GM23338 (cell line): ENCODE measurements at regions not wholly inside any gene's neighbourhood (a gene's known extent, or its start where the extent isn't known, plus 50 kb on each side); places are given as distances from the start of the nearest gene placed in this dataset.

Experiments used
- ATAC-seq: fragments of 200-7000 bp; cut with Tn5 transposase; 3 replicates; pipeline ENCODE4 v1.9.1; 2020
- DNase-seq: peaks from one replicate; pipeline ENCODE4 v3.0.0-alpha.2; 2015; ENCODE audit warnings: low spot score
- H2AFZ ChIP-seq: fragments of 200-600 bp; sonication (generic); 2 replicates; pipeline ENCODE4 v1.8.0; 2016; ENCODE audit warnings: antibody characterized with exemption, mild to moderate bottlenecking, moderate library complexity
- H3F3A ChIP-seq: fragments of 200-600 bp; sonication (generic); replicated peaks from 2 replicates; pipeline ENCODE4 v1.8.0; 2017; ENCODE audit warnings: antibody characterized with exemption, mixed run types, low read depth
- H3K27ac ChIP-seq: fragments of 200-600 bp; sonication (generic); 2 replicates; pipeline ENCODE4 v1.6.1; 2016; ENCODE audit warnings: low read depth
- H3K27me3 ChIP-seq: fragments of 200-600 bp; sonication (generic); 2 replicates; pipeline ENCODE4 v1.8.0; 2016; ENCODE audit warnings: mild to moderate bottlenecking, mixed run types, moderate library complexity; ENCODE audit not compliant: insufficient read depth
- H3K36me3 ChIP-seq: fragments of 200-600 bp; sonication (generic); 2 replicates; pipeline ENCODE4 v1.8.0; 2016; ENCODE audit warnings: mild to moderate bottlenecking; ENCODE audit not compliant: insufficient read depth
- H3K4me1 ChIP-seq: fragments of 200-600 bp; sonication (generic); 2 replicates; pipeline ENCODE4 v1.8.0; 2016; ENCODE audit warnings: mild to moderate bottlenecking, moderate library complexity; ENCODE audit not compliant: insufficient read depth
- H3K4me2 ChIP-seq: fragments of 200-600 bp; sonication (generic); 2 replicates; pipeline ENCODE4 v1.7.1; 2017; ENCODE audit warnings: mixed run types
- H3K4me3 ChIP-seq: fragments of 200-600 bp; sonication (generic); 2 replicates; pipeline ENCODE4 v1.6.1; 2016; ENCODE audit warnings: mixed run types
- H3K79me2 ChIP-seq: fragments of 200-600 bp; sonication (generic); replicated peaks from 2 replicates; pipeline ENCODE4 v1.8.0; 2017; ENCODE audit warnings: mild to moderate bottlenecking; ENCODE audit not compliant: insufficient read depth
- H3K9me2 ChIP-seq: fragments of 200-600 bp; sonication (generic); 2 replicates; pipeline ENCODE4 v1.8.0; 2017; ENCODE audit not compliant: insufficient read depth
- H4K20me1 ChIP-seq: fragments of 200-600 bp; sonication (generic); replicated peaks from 2 replicates; pipeline ENCODE4 v1.8.0; 2017; ENCODE audit warnings: mild to moderate bottlenecking; ENCODE audit not compliant: insufficient read depth
- H3K27ac Mint-ChIP-seq: 2 replicates; pipeline ENCODE4 v1.8.0; 2020; ENCODE audit warnings: inconsistent platforms, mild to moderate bottlenecking, moderate library complexity, mixed read lengths
- H3K27me3 Mint-ChIP-seq: 3 replicates; pipeline ENCODE4 v1.8.0; 2022; ENCODE audit warnings: low read depth, mild to moderate bottlenecking, moderate library complexity, mixed read lengths, inconsistent platforms; ENCODE audit not compliant: insufficient read depth, poor library complexity
- H3K36me3 Mint-ChIP-seq: 3 replicates; pipeline ENCODE4 v1.8.0; 2021; ENCODE audit warnings: low read depth, mild to moderate bottlenecking, inconsistent platforms, moderate library complexity, mixed read lengths
- H3K4me1 Mint-ChIP-seq: 3 replicates; pipeline ENCODE4 v1.8.0; 2020; ENCODE audit warnings: mild to moderate bottlenecking, inconsistent platforms, mixed read lengths
- H3K4me3 Mint-ChIP-seq: 3 replicates; pipeline ENCODE4 v1.8.0; 2021; ENCODE audit warnings: moderate library complexity, mild to moderate bottlenecking, inconsistent platforms, mixed read lengths
- H3K9me3 Mint-ChIP-seq: 3 replicates; pipeline ENCODE4 v1.8.0; 2020; ENCODE audit warnings: moderate library complexity, mild to moderate bottlenecking, inconsistent platforms, mixed read lengths
- CREB1 ChIP-seq: fragments of 250-450 bp; sonication (Bioruptor Pico); IDR thresholded peaks from 2 replicates; pipeline ENCODE4 v1.5.0; 2020; ENCODE audit warnings: low read depth, mild to moderate bottlenecking, moderate library complexity
- CTCF ChIP-seq, 2 experiments: fragments of 200-600 bp in 1 of 2; sonication (generic) in 1 of 2; conservative IDR thresholded peaks; 2 replicates each; pipeline versions ENCODE4 v1.5.1 to v1.6.1; 2016 to 2017; ENCODE audit warnings: antibody characterized with exemption in 2 of 2, low read depth in 2 of 2, mild to moderate bottlenecking in 2 of 2, moderate library complexity in 1 of 2
- ETS1 ChIP-seq: IDR thresholded peaks from 2 replicates; pipeline ENCODE4 v1.6.1; 2016; ENCODE audit warnings: antibody characterized with exemption
- EZH2 ChIP-seq: fragments of 200-600 bp; sonication (generic); IDR thresholded peaks from one replicate; pipeline ENCODE4 v1.8.0; 2017; ENCODE audit warnings: antibody characterized with exemption, mild to moderate bottlenecking, low read depth; ENCODE audit not compliant: unreplicated experiment
- EZH2phosphoT487 ChIP-seq: fragments of 200-600 bp; sonication (generic); IDR thresholded peaks from one replicate; pipeline ENCODE4 v1.8.1; 2018; ENCODE audit warnings: antibody characterized with exemption; ENCODE audit not compliant: unreplicated experiment
- JUNB ChIP-seq: IDR thresholded peaks from one replicate; pipeline ENCODE4 v1.6.1; 2016; ENCODE audit warnings: antibody characterized with exemption; ENCODE audit not compliant: unreplicated experiment
- NANOG ChIP-seq: IDR thresholded peaks from 2 replicates; pipeline ENCODE4 v1.6.1; 2016; ENCODE audit warnings: antibody characterized with exemption, borderline replicate concordance
- POLR2AphosphoS5 ChIP-seq: IDR thresholded peaks from 2 replicates; pipeline ENCODE4 v1.6.1; 2016; ENCODE audit warnings: antibody characterized with exemption, low read depth
- STAT1 ChIP-seq: IDR thresholded peaks from one replicate; pipeline ENCODE4 v1.6.1; 2016; ENCODE audit warnings: antibody characterized with exemption; ENCODE audit not compliant: unreplicated experiment
- ZNF114 ChIP-seq: fragments of 250-450 bp; sonication (Bioruptor Pico); IDR thresholded peaks from 2 replicates; pipeline ENCODE4 v1.5.0; 2020; ENCODE audit warnings: mild to moderate bottlenecking, moderate library complexity
- ZNF331 ChIP-seq: fragments of 250-450 bp; sonication (Bioruptor Pico); IDR thresholded peaks from 2 replicates; pipeline ENCODE4 v1.5.0; 2020; ENCODE audit warnings: low read depth, mild to moderate bottlenecking, moderate library complexity

- peaks cover 1% of the 10 kb centered on the region for H3K27me3 Mint-ChIP-seq
Observed at GRCh38 chr17:6248061-6248460, 177.9 kb downstream of the WSCD1 start.

GRCh38 chr17:6245301-6246177 lies 175.4 kb downstream of the WSCD1 start:
- H3K4me2 ChIP-seq = no peak overlapping the region
- Mint-ChIP-seq H3K9me3 (no peaks in the 10 kb centered on the region), H3K4me3 (no peak overlapping the region), H3K27ac (no peak overlapping the region), H3K4me1 (peaks cover 28% of the 10 kb centered on the region), H3K36me3 (no peaks in the 10 kb centered on the region), H3K27me3 (peaks cover 1% of the 10 kb centered on the region)
- no peaks in the 10 kb centered on the region for H3K36me3 ChIP-seq
- H3K27me3 ChIP-seq = no peaks in the 10 kb centered on the region
- no peak for DNase-seq
- H3K9me2 ChIP-seq = no peaks in the 10 kb centered on the region
- no peak overlapping the region for H2AFZ ChIP-seq
- no peak overlapping the region for H3K4me3 ChIP-seq
- H3K27ac ChIP-seq = no peak overlapping the region
- no peaks in the 10 kb centered on the region for H3F3A ChIP-seq
- no peaks in the 10 kb centered on the region for H4K20me1 ChIP-seq
- no peaks in the 10 kb centered on the region for H3K79me2 ChIP-seq
- peaks cover 21% of the 10 kb centered on the region for H3K4me1 ChIP-seq
- TF ChIP-seq CREB1 (CRISPR knock-in tag) (no peak), EZH2 (no peak), EZH2phosphoT487 (no peak)
- no peak for ATAC-seq

More at GRCh38 chr17:6248061-6248460, 177.9 kb downstream of the WSCD1 start:
- H3K27ac Mint-ChIP-seq = no peak overlapping the region
- H3K36me3 Mint-ChIP-seq = no peaks in the 10 kb centered on the region
- no peaks in the 10 kb centered on the region for H4K20me1 ChIP-seq
- no peak for ATAC-seq
- no peaks in the 10 kb centered on the region for H3K9me3 Mint-ChIP-seq
- DNase-seq = no peak
- H3K36me3 ChIP-seq = no peaks in the 10 kb centered on the region
- H3K4me1 ChIP-seq = peaks cover 4% of the 10 kb centered on the region; the same call in 1 of the 2 replicates
- H3K4me1 Mint-ChIP-seq = peaks cover 16% of the 10 kb centered on the region
- no peak overlapping the region for H3K27ac ChIP-seq
- no peaks in the 10 kb centered on the region for H3K9me2 ChIP-seq
- H3K27me3 ChIP-seq = no peaks in the 10 kb centered on the region
- no peaks in the 10 kb centered on the region for H3F3A ChIP-seq
- no peak for TF ChIP-seq ZNF114
- TF ChIP-seq ZNF331 = no peak
- TF ChIP-seq POLR2AphosphoS5 = no peak
- TF ChIP-seq CREB1 (CRISPR knock-in tag) = no peak
- no peak for TF ChIP-seq STAT1
- TF ChIP-seq JUNB = no peak
- TF ChIP-seq NANOG = no peak
- H3K4me2 ChIP-seq = no peak overlapping the region
- peak overlapping the region; percentile 72; the same call in 1 of the 2 replicates for H2AFZ ChIP-seq
- H3K4me3 ChIP-seq = no peak overlapping the region
- H3K79me2 ChIP-seq = no peaks in the 10 kb centered on the region
- no peak overlapping the region for H3K4me3 Mint-ChIP-seq

- H3K27ac ChIP-seq = no peak overlapping the region
- H3K4me2 ChIP-seq = no peak overlapping the region
- no peak for TF ChIP-seq EZH2phosphoT487
- TF ChIP-seq ETS1 = no peak
- no peak for TF ChIP-seq ZNF331
- no peak for TF ChIP-seq CTCF (conservative IDR thresholded peaks at IDR 0.05; ENCODE audit: low read depth in 2 of 2)
- no peak for TF ChIP-seq ZNF114
Observed at GRCh38 chr17:6244796-6245195, 174.6 kb downstream of the WSCD1 start.

More at GRCh38 chr17:6244796-6245195, 174.6 kb downstream of the WSCD1 start:
- Histone ChIP-seq H3K36me3 (no peaks in the 10 kb centered on the region), H3F3A (no peaks in the 10 kb centered on the region), H4K20me1 (no peaks in the 10 kb centered on the region), H3K79me2 (no peaks in the 10 kb centered on the region), H2AFZ (no peak overlapping the region), H3K4me3 (no peak overlapping the region), H3K4me1 (peaks cover 25% of the 10 kb centered on the region), H3K9me2 (no peaks in the 10 kb centered on the region), H3K27me3 (no peaks in the 10 kb centered on the region)
- H3K9me3 Mint-ChIP-seq = no peaks in the 10 kb centered on the region
- H3K27me3 Mint-ChIP-seq = peaks cover 6% of the 10 kb centered on the region
- peaks cover 35% of the 10 kb centered on the region for H3K4me1 Mint-ChIP-seq
- no peak for DNase-seq
- H3K27ac Mint-ChIP-seq = no peak overlapping the region
- H3K4me3 Mint-ChIP-seq = no peak overlapping the region
- no peaks in the 10 kb centered on the region for H3K36me3 Mint-ChIP-seq
- no peak for ATAC-seq
